ENCODE measurements at regions not wholly inside any gene's neighbourhood (a gene's known extent, or its start where the extent isn't known, plus 50 kb on each side); places are given as distances from the start of the nearest gene placed in this dataset.

DNA sequence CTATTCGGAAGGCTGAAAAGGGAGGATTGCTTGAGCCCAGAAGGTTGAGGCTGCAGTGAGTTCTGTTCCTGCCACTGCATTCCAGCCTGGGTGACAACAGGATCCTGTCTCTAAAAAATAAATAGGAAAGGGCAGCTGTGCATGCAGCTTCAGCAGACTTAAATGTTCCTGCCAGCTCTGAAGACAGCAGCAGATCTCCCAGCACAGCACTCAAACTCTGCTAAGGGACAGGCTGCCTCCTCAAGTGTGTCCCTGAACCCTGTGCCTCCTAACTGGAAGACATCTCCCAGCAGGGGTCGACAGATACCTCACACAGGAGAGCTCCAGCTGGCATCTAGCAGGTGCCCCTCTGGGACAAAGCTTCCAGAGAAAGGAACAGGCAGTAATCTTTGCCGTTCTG lies 117.9 kb downstream of the CXCL12 start:
- TF ChIP-seq, protein P1, sequence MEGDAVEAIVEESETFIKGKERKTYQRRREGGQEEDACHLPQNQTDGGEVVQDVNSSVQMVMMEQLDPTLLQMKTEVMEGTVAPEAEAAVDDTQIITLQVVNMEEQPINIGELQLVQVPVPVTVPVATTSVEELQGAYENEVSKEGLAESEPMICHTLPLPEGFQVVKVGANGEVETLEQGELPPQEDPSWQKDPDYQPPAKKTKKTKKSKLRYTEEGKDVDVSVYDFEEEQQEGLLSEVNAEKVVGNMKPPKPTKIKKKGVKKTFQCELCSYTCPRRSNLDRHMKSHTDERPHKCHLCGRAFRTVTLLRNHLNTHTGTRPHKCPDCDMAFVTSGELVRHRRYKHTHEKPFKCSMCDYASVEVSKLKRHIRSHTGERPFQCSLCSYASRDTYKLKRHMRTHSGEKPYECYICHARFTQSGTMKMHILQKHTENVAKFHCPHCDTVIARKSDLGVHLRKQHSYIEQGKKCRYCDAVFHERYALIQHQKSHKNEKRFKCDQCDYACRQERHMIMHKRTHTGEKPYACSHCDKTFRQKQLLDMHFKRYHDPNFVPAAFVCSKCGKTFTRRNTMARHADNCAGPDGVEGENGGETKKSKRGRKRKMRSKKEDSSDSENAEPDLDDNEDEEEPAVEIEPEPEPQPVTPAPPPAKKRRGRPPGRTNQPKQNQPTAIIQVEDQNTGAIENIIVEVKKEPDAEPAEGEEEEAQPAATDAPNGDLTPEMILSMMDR (conservative IDR thresholded peaks at IDR 0.05): no peak
- TF ChIP-seq ZFX (IDR thresholded peaks at IDR 0.05): no peak
